Brain pericyte (primary cell): ENCODE measurements at regions not wholly inside any gene's neighbourhood (a gene's known extent, or its start where the extent isn't known, plus 50 kb on each side); places are given as distances from the start of the nearest gene placed in this dataset.
"Not testable (repeated sequence)": the region's sequence is repeated elsewhere in the genome, so short reads cannot be mapped to it uniquely, and the experiment has no call there.

ENCODE experiments used
- DNase-seq: peaks from one replicate; pipeline ENCODE4 v3.0.0-alpha.2; 2012; ENCODE audit warnings: low read depth, low spot score

DNA sequence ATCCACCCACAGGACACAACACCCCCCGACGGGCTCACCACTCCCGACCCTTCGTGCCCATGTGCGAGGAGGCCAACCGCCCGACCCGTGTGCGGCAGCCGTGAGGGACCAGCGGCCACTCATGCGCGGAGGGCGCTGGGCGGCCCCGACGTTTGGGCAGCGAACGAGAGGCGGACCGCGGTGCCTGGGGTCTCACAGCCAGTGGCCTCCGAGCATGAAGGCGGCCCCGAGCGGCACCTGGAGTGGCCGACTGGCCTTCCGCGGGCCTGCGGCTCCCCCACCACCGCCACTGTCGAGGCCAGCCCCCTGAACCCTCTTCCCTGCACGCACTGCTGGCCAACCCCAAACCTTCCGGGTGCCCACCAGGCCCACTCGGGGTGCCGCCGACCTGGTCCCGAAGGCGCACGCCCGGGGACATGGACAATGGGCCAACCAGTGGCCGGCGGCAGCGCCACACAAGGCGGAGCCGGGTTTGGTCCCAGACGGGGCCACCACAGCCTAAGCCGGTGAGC is 4274.9 kb upstream of the OR11H1 start:
- no peak for DNase-seq

- not testable (repeated sequence) for DNase-seq
Measured at GRCh38 chr22:11270981-11271380, 4257.0 kb upstream of the OR11H1 start.

- not testable (repeated sequence) for DNase-seq
Measured at GRCh38 chr22:11285116-11285838, 4242.7 kb upstream of the OR11H1 start.

- DNase-seq = not testable (repeated sequence)
Measured at GRCh38 chr22:11285839-11286205, 4242.2 kb upstream of the OR11H1 start.

DNA sequence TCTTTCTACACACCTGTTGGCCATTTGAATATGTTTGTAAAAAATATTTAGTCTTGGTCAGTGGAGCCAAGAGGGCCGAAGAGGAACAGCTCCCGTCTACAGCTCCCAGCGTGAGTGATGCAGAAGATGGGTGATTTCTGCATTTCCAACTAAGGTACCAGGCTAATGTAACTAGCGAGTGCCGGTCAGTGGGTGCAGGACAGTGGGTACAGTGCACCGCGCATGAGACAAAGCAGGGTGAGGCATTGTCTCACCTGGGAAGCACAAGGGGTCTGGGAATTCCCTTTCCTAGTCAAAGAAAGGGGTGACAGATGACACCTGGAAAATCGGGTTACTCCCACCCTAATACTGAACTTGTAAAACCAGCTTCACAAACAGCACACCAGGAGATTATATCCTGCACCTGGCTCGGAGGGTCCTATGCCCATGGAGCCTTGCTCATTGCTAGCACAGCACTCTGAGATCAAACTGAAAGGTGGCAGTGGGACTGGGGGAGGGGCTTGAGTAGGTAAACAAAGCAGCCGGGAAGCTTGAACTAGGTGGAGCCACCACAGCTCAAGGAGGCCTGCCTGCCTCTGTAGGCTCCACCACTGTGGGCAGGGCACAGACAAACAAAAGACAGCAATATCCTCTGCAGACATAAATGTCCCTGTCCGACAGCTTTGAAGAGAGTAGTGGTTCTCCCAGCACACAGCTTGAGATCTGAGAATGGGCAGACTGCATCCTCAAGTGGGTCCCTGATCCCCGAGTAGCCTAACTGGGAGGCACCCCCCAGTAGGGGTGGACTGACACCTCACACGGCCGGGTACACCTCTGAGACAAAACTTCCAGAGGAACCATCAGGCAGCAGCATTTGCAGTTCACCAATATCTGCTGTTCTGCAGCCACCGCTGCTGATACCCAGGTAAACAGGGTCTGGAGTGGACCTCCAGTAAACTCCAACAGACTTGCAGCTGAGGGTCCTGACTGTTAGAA is 4239.5 kb upstream of the OR11H1 start:
- not testable (repeated sequence) for DNase-seq

GRCh38 chr22:11298126-11298893 is 4229.7 kb upstream of the OR11H1 start:
- not testable (repeated sequence) for DNase-seq

- not testable (repeated sequence) for DNase-seq
Measured at GRCh38 chr22:11302427-11302826, 4225.6 kb upstream of the OR11H1 start.

GRCh38 chr22:11302904-11303303 is 4225.1 kb upstream of the OR11H1 start:
- not testable (repeated sequence) for DNase-seq

DNA sequence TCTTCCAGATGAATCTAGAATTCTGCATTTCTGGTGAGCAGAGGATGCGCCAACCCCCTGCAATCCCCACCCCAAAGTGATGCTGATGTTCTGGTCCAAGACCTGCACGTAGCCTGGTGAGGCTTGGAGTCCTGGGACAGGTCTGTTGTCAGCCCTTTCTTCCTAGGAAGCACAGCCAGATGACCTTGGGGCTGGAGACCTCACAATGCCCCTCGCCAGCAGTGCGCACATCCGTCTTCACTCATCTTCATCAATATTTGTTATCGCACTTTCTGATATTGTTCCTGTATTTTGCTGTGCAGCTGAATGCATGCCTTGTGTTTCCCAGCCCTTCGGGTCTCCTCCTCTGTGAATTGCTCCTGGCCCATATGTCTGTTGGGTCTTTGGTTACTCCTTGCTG is 4222.8 kb upstream of the OR11H1 start:
- not testable (repeated sequence) for DNase-seq

DNA sequence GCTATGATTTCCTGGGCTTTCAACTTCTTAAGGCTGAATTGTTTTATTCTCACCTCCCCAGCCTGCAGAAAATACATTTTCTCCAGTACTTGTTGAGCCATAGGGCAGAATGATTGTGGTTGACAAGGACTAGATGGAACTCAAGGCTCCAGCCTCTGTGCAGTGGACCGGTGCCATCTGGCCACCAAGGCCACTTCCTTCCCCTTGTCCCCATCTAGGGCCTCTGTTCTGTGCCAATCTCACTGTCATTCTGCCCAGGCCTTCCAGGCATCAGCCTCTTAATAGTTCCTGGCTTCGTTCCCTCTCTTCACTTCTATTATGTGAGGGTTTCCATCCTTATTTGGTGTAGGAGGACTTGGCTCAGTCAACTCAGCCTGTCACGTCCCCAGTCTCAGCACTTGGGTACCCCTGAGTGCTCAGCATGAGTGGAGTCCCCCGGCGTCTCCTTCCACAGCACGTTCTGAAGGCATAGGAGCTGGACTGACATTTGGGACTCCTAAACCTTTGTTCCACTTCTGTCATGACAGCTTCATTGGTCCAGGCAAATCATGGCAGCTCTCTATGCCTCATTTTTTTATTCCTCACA is 4221.0 kb upstream of the OR11H1 start:
- DNase-seq = not testable (repeated sequence)

GRCh38 chr22:11307998-11308397 is 4220.0 kb upstream of the OR11H1 start:
- DNase-seq = no peak

GRCh38 chr22:11309777-11310176 is 4218.2 kb upstream of the OR11H1 start:
- DNase-seq = not testable (repeated sequence)

DNA sequence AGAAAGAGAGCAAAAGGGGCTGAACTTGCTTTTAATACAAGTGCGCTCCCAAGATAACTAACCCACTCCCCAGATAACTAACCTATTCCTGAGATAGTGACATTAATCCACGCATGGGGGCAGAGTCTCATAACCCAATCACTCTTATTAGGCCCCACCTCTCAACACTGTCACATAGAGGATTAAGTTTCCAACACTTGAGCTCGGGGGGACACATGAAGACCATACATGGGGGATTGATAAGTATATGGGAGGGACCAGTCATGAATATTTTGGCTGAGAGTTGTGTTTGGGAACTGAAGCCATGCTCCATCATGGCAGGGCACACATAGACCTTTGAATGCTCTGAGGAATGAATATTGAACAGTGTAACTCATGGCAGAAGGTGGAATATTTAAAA is 4217.3 kb upstream of the OR11H1 start:
- DNase-seq = not testable (repeated sequence)

DNA sequence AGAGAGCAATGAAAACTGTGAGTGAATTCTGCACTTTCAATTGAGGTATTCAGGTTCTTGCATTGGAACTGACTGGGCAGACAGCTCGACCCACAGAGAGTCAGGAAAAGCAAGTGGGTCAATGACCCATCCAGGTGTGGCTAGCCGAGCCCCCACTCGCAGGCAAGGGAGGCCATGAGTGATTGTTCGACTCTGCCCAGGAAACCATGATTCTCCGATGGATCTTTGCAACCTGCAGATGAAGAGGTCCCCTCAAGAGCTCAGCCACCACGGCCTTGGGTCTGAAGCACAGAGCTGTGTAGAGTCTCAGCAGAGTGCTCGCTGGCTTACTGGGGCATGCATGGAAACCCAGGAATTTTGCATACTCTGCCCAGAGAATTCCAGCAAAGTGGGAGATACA is 4215.4 kb upstream of the OR11H1 start:
- DNase-seq = not testable (repeated sequence)

DNA sequence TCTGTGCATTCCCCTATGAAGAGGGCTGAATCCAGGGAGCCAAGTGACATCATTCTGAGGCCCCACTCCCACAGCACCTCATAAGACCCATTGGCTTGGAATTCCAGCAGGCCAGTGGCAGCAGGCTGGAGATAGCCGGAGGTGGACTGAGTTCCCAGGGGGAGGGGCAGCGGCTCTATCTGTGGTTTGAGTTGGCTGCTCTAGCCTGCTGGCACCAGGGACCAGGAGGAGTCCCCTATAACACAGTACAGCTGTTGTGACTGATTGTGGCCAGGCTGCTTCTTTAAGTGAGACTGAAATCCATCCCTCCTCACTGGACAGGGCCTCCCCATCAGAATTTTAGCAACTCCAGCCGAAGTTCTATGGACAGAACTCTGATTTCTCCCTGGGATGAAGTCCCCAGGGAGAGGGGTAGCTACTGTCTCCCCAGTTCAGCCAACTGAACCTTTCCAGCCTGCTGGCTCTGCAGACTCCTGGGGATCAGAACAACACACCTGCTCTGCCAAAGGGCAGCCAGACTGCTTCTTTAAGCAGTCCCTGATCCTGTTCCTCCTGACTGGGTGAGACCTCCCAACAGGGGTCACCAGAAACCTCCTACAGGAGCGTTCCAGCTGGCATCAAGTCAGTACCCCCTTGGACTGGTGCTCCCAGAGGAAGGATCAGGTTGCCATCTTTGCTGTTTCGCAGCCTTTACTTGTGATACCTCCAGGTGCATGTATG is 4214.8 kb upstream of the OR11H1 start:
- not testable (repeated sequence) for DNase-seq

DNA sequence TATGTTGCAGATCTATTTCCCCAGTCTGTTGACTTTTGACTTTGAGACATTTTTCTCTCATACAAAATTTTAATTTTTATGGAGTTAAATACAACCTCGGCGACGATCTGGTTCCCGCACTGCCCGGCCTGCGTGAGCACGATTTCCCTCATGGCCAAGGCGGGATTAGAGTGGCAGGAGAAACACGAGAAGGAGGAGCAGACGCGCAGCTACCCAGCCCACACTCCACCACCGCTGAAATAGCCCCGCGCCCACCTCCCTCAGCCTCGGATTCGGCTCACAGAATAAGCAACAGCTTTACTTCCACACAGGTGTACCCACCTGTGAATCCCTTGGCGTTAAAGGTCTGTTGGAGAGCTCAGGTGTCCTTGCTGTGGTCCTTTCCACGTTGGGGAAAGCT is 4209.4 kb upstream of the OR11H1 start:
- DNase-seq = not testable (repeated sequence)

DNA sequence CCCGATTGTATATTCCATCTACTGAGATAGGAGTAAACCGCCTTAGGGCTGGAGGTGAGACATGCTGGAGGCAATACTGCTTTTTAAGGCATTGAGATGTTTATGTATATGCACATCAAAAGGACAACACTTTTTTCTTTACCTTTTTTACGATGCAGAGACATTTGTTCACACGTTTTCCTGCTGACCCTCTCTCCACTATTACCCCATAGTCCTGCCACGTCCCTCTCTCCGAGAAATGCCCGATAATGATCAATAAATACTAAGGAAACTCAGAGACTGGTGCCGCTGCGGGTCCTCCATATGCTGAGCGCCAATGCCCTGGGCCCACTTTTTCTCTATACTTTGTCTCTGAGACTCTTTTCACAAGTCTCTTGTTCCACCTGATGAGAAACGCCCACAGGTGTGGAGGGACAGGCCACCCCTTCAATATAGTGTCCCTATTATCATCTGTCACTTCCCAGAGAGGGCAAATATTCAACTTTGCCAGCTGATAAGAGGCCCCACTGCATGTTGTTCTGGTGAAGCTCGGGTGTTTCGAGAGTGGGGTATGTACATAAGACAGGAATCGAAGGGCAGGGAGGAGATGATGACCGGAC is 4203.5 kb upstream of the OR11H1 start:
- DNase-seq = not testable (repeated sequence)

DNA sequence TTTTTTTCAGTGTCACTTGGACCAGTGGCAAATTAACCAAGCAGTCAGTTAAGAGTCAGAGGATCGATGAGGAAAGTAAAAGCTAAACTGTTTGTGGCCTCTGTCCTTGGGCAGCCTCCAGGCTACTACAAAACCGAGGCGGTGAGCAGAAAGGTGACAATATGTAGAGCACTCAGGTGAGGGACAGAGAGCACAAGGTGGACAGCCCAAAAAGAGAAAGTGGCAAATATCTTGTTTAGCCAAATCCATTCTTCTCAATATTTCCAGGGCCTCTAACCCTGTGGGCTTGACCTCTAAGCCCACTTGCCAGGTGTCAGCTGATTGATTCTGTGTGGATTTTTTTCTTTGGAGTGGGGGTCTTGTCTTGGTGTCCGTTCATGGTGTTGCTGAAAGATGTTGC is 4202.2 kb upstream of the OR11H1 start:
- DNase-seq = no peak

DNA sequence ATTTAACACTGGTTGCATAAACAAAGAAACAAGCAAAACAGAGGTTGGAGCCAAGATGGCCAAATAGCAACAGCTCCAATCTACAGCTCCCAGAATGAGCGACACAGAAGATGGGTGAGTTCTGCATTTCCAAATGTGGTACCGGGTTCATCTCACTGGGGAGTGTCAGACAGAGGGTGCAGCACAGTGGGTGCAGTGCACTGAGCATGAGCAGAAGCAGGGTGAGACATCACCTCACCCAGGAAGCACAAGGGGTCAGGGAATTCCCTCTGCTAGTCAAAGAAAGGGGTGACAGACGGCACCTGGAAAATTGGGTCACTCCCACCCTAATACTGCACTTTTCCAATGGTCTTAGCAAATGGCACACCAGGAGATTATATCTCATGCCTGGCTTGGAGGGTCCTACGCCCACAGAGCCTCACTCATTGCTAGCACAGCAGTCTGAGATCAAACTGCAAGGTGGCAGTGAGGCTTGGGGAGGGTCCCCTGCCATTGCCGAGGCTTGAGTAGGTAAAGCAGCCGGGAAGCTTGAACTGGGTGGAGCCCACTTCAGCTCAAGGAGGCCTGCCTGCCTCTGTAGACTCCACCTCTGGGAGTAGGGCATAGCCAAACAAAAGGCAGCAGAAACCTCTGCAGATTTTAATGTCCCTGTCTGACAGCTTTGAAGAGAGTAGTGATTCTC is 4186.5 kb upstream of the OR11H1 start:
- DNase-seq = peak; percentile 0
